GM12875 (cell line): ENCODE measurements at regions not wholly inside any gene's neighbourhood (a gene's known extent, or its start where the extent isn't known, plus 50 kb on each side); places are given as distances from the start of the nearest gene placed in this dataset.

ENCODE experiments used
- H3K4me3 ChIP-seq: one replicate; pipeline ENCODE4 v1.5.1; 2011; ENCODE audit warnings: low read depth, low read length, control low read depth
- TF ChIP-seq, protein P1 (sequence below): IDR thresholded peaks from 2 replicates; pipeline ENCODE4 v1.5.1; 2011; ENCODE audit warnings: low read depth, mild to moderate bottlenecking, control low read depth, inconsistent platforms, low read length, moderate library complexity, borderline replicate concordance; ENCODE audit not compliant: insufficient read depth

DNA sequence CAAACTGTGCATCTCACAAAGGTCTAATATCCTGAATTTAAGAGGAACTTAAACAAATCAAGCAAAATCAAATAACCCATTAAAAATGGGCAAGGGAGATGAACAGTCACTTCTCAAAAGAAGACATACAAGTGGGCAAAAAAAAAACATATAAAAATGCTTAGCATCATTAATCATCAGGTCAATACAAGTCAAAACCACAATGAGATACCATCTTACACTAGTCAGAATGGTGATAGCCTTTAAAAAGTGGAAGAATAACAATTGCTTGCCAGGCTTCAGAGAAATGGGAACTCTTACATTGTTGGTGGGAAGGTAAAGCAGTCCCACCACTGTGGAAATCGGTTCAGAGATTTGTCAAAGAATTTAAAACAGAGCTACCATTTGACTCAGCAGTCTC is 646.7 kb upstream of the PTCHD4 start:
- TF ChIP-seq, protein P1, sequence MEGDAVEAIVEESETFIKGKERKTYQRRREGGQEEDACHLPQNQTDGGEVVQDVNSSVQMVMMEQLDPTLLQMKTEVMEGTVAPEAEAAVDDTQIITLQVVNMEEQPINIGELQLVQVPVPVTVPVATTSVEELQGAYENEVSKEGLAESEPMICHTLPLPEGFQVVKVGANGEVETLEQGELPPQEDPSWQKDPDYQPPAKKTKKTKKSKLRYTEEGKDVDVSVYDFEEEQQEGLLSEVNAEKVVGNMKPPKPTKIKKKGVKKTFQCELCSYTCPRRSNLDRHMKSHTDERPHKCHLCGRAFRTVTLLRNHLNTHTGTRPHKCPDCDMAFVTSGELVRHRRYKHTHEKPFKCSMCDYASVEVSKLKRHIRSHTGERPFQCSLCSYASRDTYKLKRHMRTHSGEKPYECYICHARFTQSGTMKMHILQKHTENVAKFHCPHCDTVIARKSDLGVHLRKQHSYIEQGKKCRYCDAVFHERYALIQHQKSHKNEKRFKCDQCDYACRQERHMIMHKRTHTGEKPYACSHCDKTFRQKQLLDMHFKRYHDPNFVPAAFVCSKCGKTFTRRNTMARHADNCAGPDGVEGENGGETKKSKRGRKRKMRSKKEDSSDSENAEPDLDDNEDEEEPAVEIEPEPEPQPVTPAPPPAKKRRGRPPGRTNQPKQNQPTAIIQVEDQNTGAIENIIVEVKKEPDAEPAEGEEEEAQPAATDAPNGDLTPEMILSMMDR, result no peak
- H3K4me3 ChIP-seq, result no peak overlapping the region

DNA sequence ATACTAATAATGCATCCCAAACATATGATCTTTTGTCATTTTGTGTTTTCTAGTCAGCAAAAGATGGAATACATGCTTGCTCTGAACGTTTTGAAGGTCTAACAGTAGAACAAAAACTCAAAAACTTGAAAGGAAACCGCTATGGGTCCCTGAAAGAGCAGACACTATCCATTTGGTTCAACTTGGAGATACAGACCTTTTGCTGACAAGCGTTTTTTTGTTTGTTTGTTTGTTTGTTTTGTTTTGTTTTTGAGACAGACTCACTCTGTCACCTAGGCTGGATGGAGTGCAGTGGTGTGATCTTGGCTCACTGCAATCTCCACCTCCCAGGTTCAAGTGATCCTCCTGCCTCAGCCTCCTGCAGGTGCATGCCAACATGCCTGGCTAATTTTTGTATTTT is 644.3 kb upstream of the PTCHD4 start:
- TF ChIP-seq, protein P1, result no peak
- no peak overlapping the region for H3K4me3 ChIP-seq

DNA sequence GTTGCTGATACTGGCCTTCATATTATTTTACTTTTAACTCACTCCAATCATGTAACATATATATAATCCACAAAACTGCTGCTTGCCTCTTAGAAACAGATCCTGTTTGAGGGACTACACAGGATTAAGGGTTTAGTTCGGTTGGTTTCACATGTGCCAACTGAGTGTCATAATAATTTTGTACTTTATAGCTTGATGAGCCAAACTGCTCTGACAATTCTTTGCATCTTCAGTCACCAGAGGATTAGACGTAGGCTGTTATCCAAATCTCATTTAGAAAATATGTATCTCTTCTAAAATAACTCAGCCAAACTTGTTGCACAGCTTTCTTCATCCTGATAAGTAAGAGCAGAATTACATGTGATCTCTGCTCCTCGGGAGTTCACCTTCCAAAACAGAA is 643.6 kb upstream of the PTCHD4 start:
- H3K4me3 ChIP-seq, result no peak overlapping the region
- TF ChIP-seq, protein P1, result no peak

DNA sequence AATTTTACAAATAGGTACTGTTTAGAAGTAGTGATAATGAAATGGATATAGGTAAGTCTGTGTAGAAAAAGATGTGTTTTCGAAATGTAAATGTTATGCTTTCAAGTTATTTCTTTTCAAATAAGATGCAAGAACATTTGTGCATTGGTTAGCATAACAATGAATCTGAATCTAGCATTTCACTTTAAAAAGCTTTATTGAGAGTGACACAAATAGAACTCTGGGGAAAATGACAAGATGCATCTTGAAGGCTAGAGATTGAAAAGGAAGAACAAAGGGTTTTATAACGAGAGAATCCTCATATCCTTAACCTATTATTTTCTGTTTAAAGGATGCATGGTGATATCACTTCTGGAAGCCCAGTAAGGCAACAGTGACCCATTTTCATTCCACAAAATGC is 639.9 kb upstream of the PTCHD4 start:
- TF ChIP-seq, protein P1, result no peak
- no peak overlapping the region for H3K4me3 ChIP-seq

DNA sequence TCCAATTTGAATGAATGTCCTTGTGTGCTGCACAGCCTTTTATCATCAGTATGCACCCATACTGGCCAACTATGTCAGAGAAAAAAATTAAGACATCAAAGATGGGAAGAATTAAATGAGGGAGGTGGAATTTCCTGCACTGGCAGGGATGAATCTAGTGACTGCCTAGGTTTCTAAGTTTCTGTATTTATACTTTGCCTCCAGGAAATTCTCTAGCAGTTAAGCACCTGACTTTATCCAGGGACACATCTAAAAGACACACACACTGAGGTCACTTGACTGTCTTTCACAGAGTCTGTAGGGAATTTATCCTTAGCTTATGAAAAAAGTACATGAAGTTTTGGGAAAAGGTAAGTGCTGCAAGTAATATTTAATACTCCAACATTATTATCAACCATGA is 636.5 kb upstream of the PTCHD4 start:
- no peak overlapping the region for H3K4me3 ChIP-seq
- TF ChIP-seq, protein P1, result no peak

DNA sequence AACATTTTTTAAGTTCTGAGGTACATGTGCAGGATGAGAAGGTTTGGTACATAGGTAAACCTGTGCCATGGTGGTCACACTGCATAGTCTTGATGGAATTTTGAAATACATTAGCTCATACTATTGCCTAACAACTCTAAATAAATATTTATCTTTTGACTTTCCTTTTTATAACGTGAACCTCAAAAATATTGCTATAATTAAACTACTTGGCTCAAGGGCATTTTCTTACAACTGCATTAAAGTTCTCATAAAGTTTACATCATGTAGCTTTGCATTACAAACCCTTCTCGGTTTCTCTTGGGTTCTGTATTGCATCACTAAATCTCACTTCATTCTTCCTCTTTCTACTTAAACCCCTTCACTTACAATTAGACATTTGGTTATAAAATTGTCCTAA is 636.0 kb upstream of the PTCHD4 start:
- TF ChIP-seq, protein P1, result no peak
- no peak overlapping the region for H3K4me3 ChIP-seq

DNA sequence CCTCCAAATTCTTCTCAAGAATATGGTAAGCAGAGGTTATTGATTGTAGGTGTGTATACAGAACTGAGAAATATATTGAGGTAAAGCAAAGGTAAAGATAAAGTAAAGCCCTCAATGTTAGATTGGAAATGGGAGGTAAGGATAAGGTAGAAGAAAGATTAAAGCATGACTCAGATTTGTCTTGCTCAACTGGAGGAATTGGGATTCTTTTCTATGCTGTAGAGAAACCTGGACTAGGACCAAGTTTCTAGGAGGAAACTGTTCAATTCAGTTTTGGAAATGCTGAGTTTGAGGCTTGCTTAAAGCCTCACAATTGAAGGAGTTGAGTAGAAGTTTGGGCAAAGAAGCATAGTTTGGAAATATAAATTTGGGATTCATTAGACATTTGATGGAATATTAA is 634.0 kb upstream of the PTCHD4 start:
- TF ChIP-seq, protein P1, result no peak
- no peak overlapping the region for H3K4me3 ChIP-seq
